ENCODE measurements at regions not wholly inside any gene's neighbourhood (a gene's known extent, or its start where the extent isn't known, plus 50 kb on each side); places are given as distances from the start of the nearest gene placed in this dataset.

GRCh38 chr1:87528754-87529517, 200.3 kb downstream of the LMO4 start:
- no peak for ATAC-seq (ENCODE audit: low read depth)
- no peaks in the 10 kb centered on the region for H3K27me3 Mint-ChIP-seq

GRCh38 chr1:87530042-87530807, 201.5 kb downstream of the LMO4 start:
- no peak overlapping the region for H3K27ac Mint-ChIP-seq
- ATAC-seq (ENCODE audit: low read depth) (no peak), DNase-seq (no peak)
- no peaks in the 10 kb centered on the region for H3K4me1 Mint-ChIP-seq
- no peaks in the 10 kb centered on the region for H3K9me3 Mint-ChIP-seq
- H3K4me3 Mint-ChIP-seq = no peak overlapping the region
- no peaks in the 10 kb centered on the region for H3K36me3 Mint-ChIP-seq
- no peaks in the 10 kb centered on the region for H3K27me3 Mint-ChIP-seq
- POLR2A ChIA-PET = no interaction called here

More at GRCh38 chr1:87528754-87529517, 200.3 kb downstream of the LMO4 start:
- no peaks in the 10 kb centered on the region for H3K4me1 Mint-ChIP-seq
- no peak overlapping the region for H3K4me3 Mint-ChIP-seq
- POLR2A ChIA-PET = no interaction called here
- no peak overlapping the region for H3K27ac Mint-ChIP-seq
- no peak for DNase-seq
- no peaks in the 10 kb centered on the region for H3K9me3 Mint-ChIP-seq
- no peaks in the 10 kb centered on the region for H3K36me3 Mint-ChIP-seq

- no peaks in the 10 kb centered on the region for H3K4me1 Mint-ChIP-seq
- H3K36me3 Mint-ChIP-seq = no peaks in the 10 kb centered on the region
- H3K27me3 Mint-ChIP-seq = no peaks in the 10 kb centered on the region
- POLR2A ChIA-PET = no interaction called here
- ATAC-seq (ENCODE audit: low read depth) = no peak
- no peak overlapping the region for H3K4me3 Mint-ChIP-seq
- peaks cover under 1% of the 10 kb centered on the region for H3K9me3 Mint-ChIP-seq
- no peak overlapping the region for H3K27ac Mint-ChIP-seq
- DNase-seq = no peak
Observed at GRCh38 chr1:87535551-87535950, 206.9 kb downstream of the LMO4 start.

- no peak overlapping the region for H3K4me3 Mint-ChIP-seq
- POLR2A ChIA-PET = no interaction called here
- H3K9me3 Mint-ChIP-seq = peaks cover 7% of the 10 kb centered on the region
- H3K4me1 Mint-ChIP-seq = no peaks in the 10 kb centered on the region
- no peaks in the 10 kb centered on the region for H3K36me3 Mint-ChIP-seq
- DNase-seq (no peak), ATAC-seq (ENCODE audit: low read depth) (no peak)
- no peak overlapping the region for H3K27ac Mint-ChIP-seq
- no peaks in the 10 kb centered on the region for H3K27me3 Mint-ChIP-seq
Observed at GRCh38 chr1:87539147-87539546, 210.5 kb downstream of the LMO4 start.

- Mint-ChIP-seq H3K4me3 (no peak overlapping the region), H3K9me3 (peaks cover 7% of the 10 kb centered on the region), H3K4me1 (no peaks in the 10 kb centered on the region), H3K36me3 (no peaks in the 10 kb centered on the region), H3K27ac (no peak overlapping the region), H3K27me3 (no peaks in the 10 kb centered on the region)
- POLR2A ChIA-PET = no interaction called here
- ATAC-seq (ENCODE audit: low read depth) (no peak), DNase-seq (no peak)
Observed at GRCh38 chr1:87542697-87543096, 214.0 kb downstream of the LMO4 start.

GRCh38 chr1:87549738-87550137, 221.1 kb downstream of the LMO4 start:
- no peaks in the 10 kb centered on the region for H3K36me3 Mint-ChIP-seq
- H3K4me3 Mint-ChIP-seq = no peak overlapping the region
- no peak for DNase-seq
- H3K4me1 Mint-ChIP-seq = no peaks in the 10 kb centered on the region
- no peak for ATAC-seq (ENCODE audit: low read depth)
- POLR2A ChIA-PET = no interaction called here
- no peaks in the 10 kb centered on the region for H3K9me3 Mint-ChIP-seq
- H3K27ac Mint-ChIP-seq = no peak overlapping the region
- peaks cover 3% of the 10 kb centered on the region for H3K27me3 Mint-ChIP-seq

- Mint-ChIP-seq H3K4me3 (no peak overlapping the region), H3K27ac (no peak overlapping the region), H3K27me3 (peaks cover 3% of the 10 kb centered on the region), H3K4me1 (no peaks in the 10 kb centered on the region), H3K9me3 (no peaks in the 10 kb centered on the region), H3K36me3 (no peaks in the 10 kb centered on the region)
- ATAC-seq (ENCODE audit: low read depth) (no peak), DNase-seq (no peak)
- POLR2A ChIA-PET = no interaction called here
Observed at GRCh38 chr1:87553511-87553910, 224.8 kb downstream of the LMO4 start.

GRCh38 chr1:87555366-87555765, 226.7 kb downstream of the LMO4 start:
- DNase-seq = no peak
- Mint-ChIP-seq H3K27ac (no peak overlapping the region), H3K4me1 (no peaks in the 10 kb centered on the region), H3K36me3 (no peaks in the 10 kb centered on the region), H3K9me3 (no peaks in the 10 kb centered on the region), H3K4me3 (no peak overlapping the region), H3K27me3 (peaks cover 3% of the 10 kb centered on the region)
- ATAC-seq (ENCODE audit: low read depth) = no peak
- POLR2A ChIA-PET = no interaction called here

GRCh38 chr1:87556326-87556725, 227.6 kb downstream of the LMO4 start:
- Mint-ChIP-seq H3K9me3 (no peaks in the 10 kb centered on the region), H3K4me3 (no peak overlapping the region), H3K27ac (no peak overlapping the region), H3K36me3 (no peaks in the 10 kb centered on the region), H3K27me3 (peaks cover 3% of the 10 kb centered on the region), H3K4me1 (no peaks in the 10 kb centered on the region)
- ATAC-seq (ENCODE audit: low read depth) (no peak), DNase-seq (no peak)
- POLR2A ChIA-PET = no interaction called here

GRCh38 chr1:87558921-87559320, 230.2 kb downstream of the LMO4 start:
- Mint-ChIP-seq H3K9me3 (no peaks in the 10 kb centered on the region), H3K27ac (no peak overlapping the region), H3K4me1 (no peaks in the 10 kb centered on the region), H3K27me3 (no peaks in the 10 kb centered on the region), H3K4me3 (no peak overlapping the region), H3K36me3 (no peaks in the 10 kb centered on the region)
- DNase-seq (no peak), ATAC-seq (ENCODE audit: low read depth) (no peak)
- POLR2A ChIA-PET = no interaction called here

- ATAC-seq (ENCODE audit: low read depth) (no peak), DNase-seq (no peak)
- H3K36me3 Mint-ChIP-seq = no peaks in the 10 kb centered on the region
- H3K27me3 Mint-ChIP-seq = no peaks in the 10 kb centered on the region
- POLR2A ChIA-PET = no interaction called here
- no peak overlapping the region for H3K27ac Mint-ChIP-seq
- H3K4me3 Mint-ChIP-seq = no peak overlapping the region
- no peaks in the 10 kb centered on the region for H3K4me1 Mint-ChIP-seq
- no peaks in the 10 kb centered on the region for H3K9me3 Mint-ChIP-seq
Observed at GRCh38 chr1:87560137-87560536, 231.5 kb downstream of the LMO4 start.

GRCh38 chr1:87560601-87561360, 232.1 kb downstream of the LMO4 start:
- POLR2A ChIA-PET = no interaction called here
- H3K27ac Mint-ChIP-seq = no peak overlapping the region
- H3K27me3 Mint-ChIP-seq = no peaks in the 10 kb centered on the region
- no peak for ATAC-seq (ENCODE audit: low read depth)
- no peaks in the 10 kb centered on the region for H3K36me3 Mint-ChIP-seq
- no peaks in the 10 kb centered on the region for H3K9me3 Mint-ChIP-seq
- H3K4me1 Mint-ChIP-seq = no peaks in the 10 kb centered on the region
- DNase-seq = no peak
- no peak overlapping the region for H3K4me3 Mint-ChIP-seq

- POLR2A ChIA-PET = no interaction called here
- Mint-ChIP-seq H3K36me3 (no peaks in the 10 kb centered on the region), H3K27ac (no peak overlapping the region), H3K9me3 (no peaks in the 10 kb centered on the region), H3K4me3 (no peak overlapping the region), H3K4me1 (no peaks in the 10 kb centered on the region), H3K27me3 (no peaks in the 10 kb centered on the region)
- ATAC-seq (ENCODE audit: low read depth) = no peak
- no peak for DNase-seq
Observed at GRCh38 chr1:87563211-87563610, 234.5 kb downstream of the LMO4 start.

- H3K36me3 Mint-ChIP-seq = no peaks in the 10 kb centered on the region
- ATAC-seq (ENCODE audit: low read depth) (no peak), DNase-seq (no peak)
- no peaks in the 10 kb centered on the region for H3K9me3 Mint-ChIP-seq
- H3K4me1 Mint-ChIP-seq = no peaks in the 10 kb centered on the region
- H3K27me3 Mint-ChIP-seq = no peaks in the 10 kb centered on the region
- H3K27ac Mint-ChIP-seq = no peak overlapping the region
- no peak overlapping the region for H3K4me3 Mint-ChIP-seq
- POLR2A ChIA-PET = no interaction called here
Observed at GRCh38 chr1:87565861-87566260, 237.2 kb downstream of the LMO4 start.
